AG09319 (cell line): ENCODE measurements at regions not wholly inside any gene's neighbourhood (a gene's known extent, or its start where the extent isn't known, plus 50 kb on each side); places are given as distances from the start of the nearest gene placed in this dataset.
A peak's percentile ranks its signal among the peaks of the same experiment; 100 is the strongest.

Experiments
- DNase-seq: peaks from one replicate; pipeline ENCODE4 v3.0.0-alpha.2; 2010; ENCODE audit warnings: low read depth; ENCODE audit errors: extremely low read depth
- CTCF ChIP-seq: IDR thresholded peaks from 2 replicates; pipeline ENCODE4 v1.5.1; 2011; ENCODE audit warnings: low read depth, mild to moderate bottlenecking, inconsistent platforms, low read length, moderate library complexity

- no peak for DNase-seq
- TF ChIP-seq CTCF, result no peak
Observed at GRCh38 chr3:152930516-152930915, 95.6 kb downstream of the P2RY1 start.

- peak; percentile 10 for TF ChIP-seq CTCF
- DNase-seq, result no peak
Observed at GRCh38 chr3:152937234-152937633, 102.3 kb downstream of the P2RY1 start.

DNA sequence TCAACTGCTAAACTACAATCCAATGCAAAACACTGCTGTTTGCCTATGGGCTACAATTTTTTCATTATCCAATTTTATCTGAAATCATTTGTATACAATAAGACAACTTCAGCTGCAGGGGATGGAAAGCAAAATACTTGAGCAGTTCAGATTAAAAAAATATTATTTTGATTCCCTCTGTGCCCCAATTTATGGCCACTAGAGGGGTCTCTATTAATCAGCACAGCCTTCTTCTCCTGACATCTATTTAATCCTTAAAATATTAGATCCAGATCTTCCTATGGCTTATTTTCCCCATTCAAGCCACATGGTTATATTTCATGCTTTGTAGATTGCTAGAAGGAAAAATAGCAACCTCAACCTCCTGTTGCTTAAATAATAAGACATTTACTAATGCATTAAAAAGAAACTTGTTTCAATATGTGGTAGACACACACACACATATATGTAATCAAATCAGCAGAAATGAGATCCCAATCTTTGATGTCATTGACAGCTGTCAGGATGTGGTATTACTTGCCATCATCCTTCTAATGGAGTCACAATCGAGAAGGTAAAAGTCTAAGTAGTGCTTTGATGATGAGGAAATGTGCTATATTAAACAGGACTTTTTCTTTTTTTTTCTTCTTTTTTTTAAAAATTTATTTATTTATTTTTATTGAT lies 104.2 kb downstream of the P2RY1 start:
- no peak for TF ChIP-seq CTCF
- DNase-seq, result no peak

GRCh38 chr3:152941859-152942258 lies 106.9 kb downstream of the P2RY1 start:
- TF ChIP-seq CTCF, result no peak
- no peak for DNase-seq

DNA sequence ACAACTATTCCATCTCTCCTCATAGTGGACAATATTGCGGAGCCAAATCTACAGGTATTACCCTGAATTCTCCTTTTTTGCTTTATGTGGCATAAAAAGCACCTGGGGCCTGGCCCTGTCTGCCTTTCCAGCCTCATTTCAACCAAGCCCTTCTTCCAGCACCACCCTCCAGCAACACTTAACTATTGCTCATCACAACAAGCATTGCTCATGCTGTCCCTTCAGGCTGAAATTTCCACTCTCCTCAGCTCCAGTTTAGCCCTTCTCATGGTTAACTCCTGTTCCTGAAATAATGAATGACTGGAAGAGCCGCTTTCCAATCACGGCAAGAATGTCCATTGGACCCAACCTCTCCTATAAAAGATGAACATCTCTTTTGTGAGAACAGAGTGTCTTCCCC lies 107.4 kb downstream of the P2RY1 start:
- no peak for TF ChIP-seq CTCF
- no peak for DNase-seq

- TF ChIP-seq CTCF, result no peak
- no peak for DNase-seq
Observed at GRCh38 chr3:152943645-152944044, 108.7 kb downstream of the P2RY1 start.

GRCh38 chr3:152944671-152945070 lies 109.7 kb downstream of the P2RY1 start:
- no peak for DNase-seq
- TF ChIP-seq CTCF, result no peak
